HL-60 (cell line): ENCODE measurements at regions not wholly inside any gene's neighbourhood (a gene's known extent, or its start where the extent isn't known, plus 50 kb on each side); places are given as distances from the start of the nearest gene placed in this dataset.
A peak's percentile ranks its signal among the peaks of the same experiment; 100 is the strongest.

ENCODE experiments used
- DNase-seq, 2 experiments: peaks; one replicate each; pipeline ENCODE4 v3.0.0-alpha.2; 2010 to 2020; ENCODE audit warnings: low read depth in 1 of 2, low spot score in 1 of 2
- H3K27ac ChIP-seq: fragments of 250-450 bp; sonication (Bioruptor Pico); replicated peaks from 2 replicates; pipeline ENCODE4 v1.5.1; 2020; ENCODE audit warnings: mild to moderate bottlenecking, moderate library complexity
- H3K27me3 ChIP-seq: fragments of 250-450 bp; sonication (Bioruptor Pico); 2 replicates; pipeline ENCODE4 v1.5.1; 2021; ENCODE audit warnings: mild to moderate bottlenecking, moderate library complexity; ENCODE audit not compliant: insufficient read depth, poor library complexity, severe bottlenecking
- H3K4me3 ChIP-seq: replicated peaks from 2 replicates; pipeline ENCODE4 v1.5.1; 2011; ENCODE audit warnings: mild to moderate bottlenecking, control low read depth, low read length; ENCODE audit not compliant: insufficient read depth
- CTCF ChIP-seq: IDR thresholded peaks from one replicate; pipeline ENCODE4 v1.5.1; 2011; ENCODE audit warnings: low read length, control low read depth, inconsistent platforms; ENCODE audit not compliant: insufficient read depth
- GABPA ChIP-seq: IDR thresholded peaks from 2 replicates; pipeline ENCODE4 v1.6.1; 2012; ENCODE audit warnings: low read depth
- POLR2AphosphoS5 ChIP-seq: IDR thresholded peaks from 2 replicates; pipeline ENCODE4 v1.6.1; 2012; ENCODE audit warnings: low read depth
- SPI1 ChIP-seq: IDR thresholded peaks from 2 replicates; pipeline ENCODE4 v1.6.1; 2012; ENCODE audit warnings: low read depth, mild to moderate bottlenecking, borderline replicate concordance
- TF ChIP-seq, protein P1 (sequence below): IDR thresholded peaks from 2 replicates; pipeline ENCODE4 v1.6.1; 2012; ENCODE audit warnings: low read depth; ENCODE audit not compliant: insufficient replicate concordance

DNA sequence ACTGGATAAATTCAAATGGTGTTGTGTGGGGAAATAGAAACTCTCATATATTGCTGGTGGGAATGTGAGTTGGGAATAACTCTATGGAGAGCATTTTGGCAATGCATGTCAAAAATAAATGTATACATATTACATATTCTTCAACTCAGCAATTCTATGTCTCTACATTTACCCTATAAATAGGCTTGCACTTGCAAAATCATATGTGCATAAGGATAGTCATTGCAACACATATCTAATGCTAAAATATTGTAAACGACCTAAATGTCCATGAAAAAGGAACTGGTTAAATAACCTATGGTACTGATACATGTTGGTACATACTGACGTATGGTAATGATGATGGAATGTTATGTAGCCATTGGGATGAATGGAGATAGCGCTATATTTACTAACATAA lies 94.5 kb upstream of the CHD1 start:
- no peaks in the 10 kb centered on the region for H3K27me3 ChIP-seq
- TF ChIP-seq GABPA (no peak), POLR2AphosphoS5 (no peak)
- TF ChIP-seq, protein P1, sequence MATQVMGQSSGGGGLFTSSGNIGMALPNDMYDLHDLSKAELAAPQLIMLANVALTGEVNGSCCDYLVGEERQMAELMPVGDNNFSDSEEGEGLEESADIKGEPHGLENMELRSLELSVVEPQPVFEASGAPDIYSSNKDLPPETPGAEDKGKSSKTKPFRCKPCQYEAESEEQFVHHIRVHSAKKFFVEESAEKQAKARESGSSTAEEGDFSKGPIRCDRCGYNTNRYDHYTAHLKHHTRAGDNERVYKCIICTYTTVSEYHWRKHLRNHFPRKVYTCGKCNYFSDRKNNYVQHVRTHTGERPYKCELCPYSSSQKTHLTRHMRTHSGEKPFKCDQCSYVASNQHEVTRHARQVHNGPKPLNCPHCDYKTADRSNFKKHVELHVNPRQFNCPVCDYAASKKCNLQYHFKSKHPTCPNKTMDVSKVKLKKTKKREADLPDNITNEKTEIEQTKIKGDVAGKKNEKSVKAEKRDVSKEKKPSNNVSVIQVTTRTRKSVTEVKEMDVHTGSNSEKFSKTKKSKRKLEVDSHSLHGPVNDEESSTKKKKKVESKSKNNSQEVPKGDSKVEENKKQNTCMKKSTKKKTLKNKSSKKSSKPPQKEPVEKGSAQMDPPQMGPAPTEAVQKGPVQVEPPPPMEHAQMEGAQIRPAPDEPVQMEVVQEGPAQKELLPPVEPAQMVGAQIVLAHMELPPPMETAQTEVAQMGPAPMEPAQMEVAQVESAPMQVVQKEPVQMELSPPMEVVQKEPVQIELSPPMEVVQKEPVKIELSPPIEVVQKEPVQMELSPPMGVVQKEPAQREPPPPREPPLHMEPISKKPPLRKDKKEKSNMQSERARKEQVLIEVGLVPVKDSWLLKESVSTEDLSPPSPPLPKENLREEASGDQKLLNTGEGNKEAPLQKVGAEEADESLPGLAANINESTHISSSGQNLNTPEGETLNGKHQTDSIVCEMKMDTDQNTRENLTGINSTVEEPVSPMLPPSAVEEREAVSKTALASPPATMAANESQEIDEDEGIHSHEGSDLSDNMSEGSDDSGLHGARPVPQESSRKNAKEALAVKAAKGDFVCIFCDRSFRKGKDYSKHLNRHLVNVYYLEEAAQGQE = no peak
- no peak overlapping the region for H3K27ac ChIP-seq
- no peak overlapping the region for H3K4me3 ChIP-seq
- DNase-seq = peak in 1 of 2 experiments; percentile 18

- TF ChIP-seq CTCF (no peak), GABPA (no peak), POLR2AphosphoS5 (no peak), SPI1 (no peak)
- TF ChIP-seq, protein P1 = no peak
- no peaks in the 10 kb centered on the region for H3K27me3 ChIP-seq
- no peak overlapping the region for H3K27ac ChIP-seq
- no peak for DNase-seq
- no peak overlapping the region for H3K4me3 ChIP-seq
Observed at GRCh38 chr5:99022250-99022649, 93.4 kb upstream of the CHD1 start.

DNA sequence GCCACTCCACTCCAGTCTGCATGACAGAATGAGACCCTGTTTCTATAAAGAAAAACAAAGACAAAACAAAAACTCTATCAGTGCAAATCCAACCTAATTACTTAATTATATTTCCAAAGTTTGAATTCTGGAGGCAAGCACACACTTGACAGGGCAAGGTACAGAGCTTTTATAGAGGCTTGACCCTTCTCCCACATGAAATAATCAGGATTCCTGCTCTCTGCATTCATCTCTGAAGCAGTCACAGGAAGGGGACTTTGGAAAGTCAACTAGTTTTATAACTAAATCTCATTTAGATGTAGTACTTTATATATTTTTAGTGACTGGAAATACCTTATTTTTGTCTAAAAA lies 91.9 kb upstream of the CHD1 start:
- Histone ChIP-seq H3K4me3 (no peak overlapping the region), H3K27ac (no peak overlapping the region), H3K27me3 (no peaks in the 10 kb centered on the region)
- DNase-seq = no peak
- TF ChIP-seq GABPA = no peak
- no peak for TF ChIP-seq SPI1
- TF ChIP-seq CTCF = no peak
- TF ChIP-seq POLR2AphosphoS5 = no peak
- TF ChIP-seq, protein P1 = no peak
